ENCODE measurements at regions not wholly inside any gene's neighbourhood (a gene's known extent, or its start where the extent isn't known, plus 50 kb on each side); places are given as distances from the start of the nearest gene placed in this dataset.

GRCh38 chr12:107485731-107486130 is 199.9 kb upstream of the PWP1 start:
- Histone ChIP-seq H3K27ac (ENCODE audit: low read depth in 2 of 2, low read length in 2 of 2) (no peak overlapping the region), H3K9ac (ENCODE audit: low read depth in 1 of 2, low read length in 2 of 2) (no peak overlapping the region), H3K36me3 (ENCODE audit: control insufficient read depth in 2 of 2, insufficient read depth in 2 of 2, low read length in 2 of 2) (no peaks in the 10 kb centered on the region), H3K9me3 (ENCODE audit: control insufficient read depth in 2 of 2, low read length in 2 of 2) (no peaks in the 10 kb centered on the region), H3K4me3 (ENCODE audit: low read length in 2 of 2) (no peak overlapping the region), H3K27me3 (ENCODE audit: control insufficient read depth in 2 of 2, insufficient read depth in 2 of 2, low read length in 2 of 2) (no peaks in the 10 kb centered on the region), H3K4me1 (ENCODE audit: control insufficient read depth in 2 of 2, insufficient read depth in 2 of 2, low read length in 2 of 2) (no peaks in the 10 kb centered on the region)

- Histone ChIP-seq H3K4me1 (ENCODE audit: control insufficient read depth in 2 of 2, insufficient read depth in 2 of 2, low read length in 2 of 2) (no peaks in the 10 kb centered on the region), H3K9ac (ENCODE audit: low read depth in 1 of 2, low read length in 2 of 2) (no peak overlapping the region), H3K36me3 (ENCODE audit: control insufficient read depth in 2 of 2, insufficient read depth in 2 of 2, low read length in 2 of 2) (no peaks in the 10 kb centered on the region), H3K27ac (ENCODE audit: low read depth in 2 of 2, low read length in 2 of 2) (no peak overlapping the region), H3K4me3 (ENCODE audit: low read length in 2 of 2) (no peak overlapping the region), H3K27me3 (ENCODE audit: control insufficient read depth in 2 of 2, insufficient read depth in 2 of 2, low read length in 2 of 2) (no peaks in the 10 kb centered on the region), H3K9me3 (ENCODE audit: control insufficient read depth in 2 of 2, low read length in 2 of 2) (no peaks in the 10 kb centered on the region)
Observed at GRCh38 chr12:107486140-107486892, 199.3 kb upstream of the PWP1 start.

GRCh38 chr12:107487011-107487680 is 198.5 kb upstream of the PWP1 start:
- no peaks in the 10 kb centered on the region for H3K36me3 ChIP-seq (ENCODE audit: control insufficient read depth in 2 of 2, insufficient read depth in 2 of 2, low read length in 2 of 2)
- peaks cover under 1% of the 10 kb centered on the region in 2 donors for H3K4me1 ChIP-seq (ENCODE audit: control insufficient read depth in 2 of 2, insufficient read depth in 2 of 2, low read length in 2 of 2)
- H3K9me3 ChIP-seq (ENCODE audit: control insufficient read depth in 2 of 2, low read length in 2 of 2) = no peaks in the 10 kb centered on the region
- H3K9ac ChIP-seq (ENCODE audit: low read depth in 1 of 2, low read length in 2 of 2) = no peak overlapping the region
- H3K4me3 ChIP-seq (ENCODE audit: low read length in 2 of 2) = no peak overlapping the region
- no peaks in the 10 kb centered on the region for H3K27me3 ChIP-seq (ENCODE audit: control insufficient read depth in 2 of 2, insufficient read depth in 2 of 2, low read length in 2 of 2)
- no peak overlapping the region for H3K27ac ChIP-seq (ENCODE audit: low read depth in 2 of 2, low read length in 2 of 2)

- no peak overlapping the region for H3K27ac ChIP-seq (ENCODE audit: low read depth in 2 of 2, low read length in 2 of 2)
- H3K9ac ChIP-seq (ENCODE audit: low read depth in 1 of 2, low read length in 2 of 2) = no peak overlapping the region
- H3K4me1 ChIP-seq (ENCODE audit: control insufficient read depth in 2 of 2, insufficient read depth in 2 of 2, low read length in 2 of 2) = peaks cover 6 to 12% of the 10 kb centered on the region in 2 donors
- H3K4me3 ChIP-seq (ENCODE audit: low read length in 2 of 2) = no peak overlapping the region
- H3K27me3 ChIP-seq (ENCODE audit: control insufficient read depth in 2 of 2, insufficient read depth in 2 of 2, low read length in 2 of 2) = no peaks in the 10 kb centered on the region
- H3K9me3 ChIP-seq (ENCODE audit: control insufficient read depth in 2 of 2, low read length in 2 of 2) = no peaks in the 10 kb centered on the region
- no peaks in the 10 kb centered on the region for H3K36me3 ChIP-seq (ENCODE audit: control insufficient read depth in 2 of 2, insufficient read depth in 2 of 2, low read length in 2 of 2)
Observed at GRCh38 chr12:107488666-107489065, 196.9 kb upstream of the PWP1 start.

GRCh38 chr12:107490010-107490409 is 195.6 kb upstream of the PWP1 start:
- Histone ChIP-seq H3K36me3 (ENCODE audit: control insufficient read depth in 2 of 2, insufficient read depth in 2 of 2, low read length in 2 of 2) (no peaks in the 10 kb centered on the region), H3K9me3 (ENCODE audit: control insufficient read depth in 2 of 2, low read length in 2 of 2) (no peaks in the 10 kb centered on the region), H3K27me3 (ENCODE audit: control insufficient read depth in 2 of 2, insufficient read depth in 2 of 2, low read length in 2 of 2) (no peaks in the 10 kb centered on the region), H3K4me1 (ENCODE audit: control insufficient read depth in 2 of 2, insufficient read depth in 2 of 2, low read length in 2 of 2) (peaks cover 6 to 12% of the 10 kb centered on the region in 2 donors), H3K27ac (ENCODE audit: low read depth in 2 of 2, low read length in 2 of 2) (no peak overlapping the region), H3K9ac (ENCODE audit: low read depth in 1 of 2, low read length in 2 of 2) (no peak overlapping the region), H3K4me3 (ENCODE audit: low read length in 2 of 2) (no peak overlapping the region)

GRCh38 chr12:107491856-107492255 is 193.7 kb upstream of the PWP1 start:
- H3K27ac ChIP-seq (ENCODE audit: low read depth in 2 of 2, low read length in 2 of 2) = peak overlapping the region; percentile 34 to 60
- no peaks in the 10 kb centered on the region for H3K9me3 ChIP-seq (ENCODE audit: control insufficient read depth in 2 of 2, low read length in 2 of 2)
- H3K36me3 ChIP-seq (ENCODE audit: control insufficient read depth in 2 of 2, insufficient read depth in 2 of 2, low read length in 2 of 2) = no peaks in the 10 kb centered on the region
- H3K4me1 ChIP-seq (ENCODE audit: control insufficient read depth in 2 of 2, insufficient read depth in 2 of 2, low read length in 2 of 2) = peaks cover 6 to 12% of the 10 kb centered on the region in 2 donors
- no peaks in the 10 kb centered on the region for H3K27me3 ChIP-seq (ENCODE audit: control insufficient read depth in 2 of 2, insufficient read depth in 2 of 2, low read length in 2 of 2)
- H3K4me3 ChIP-seq (ENCODE audit: low read length in 2 of 2) = no peak overlapping the region
- H3K9ac ChIP-seq (ENCODE audit: low read depth in 1 of 2, low read length in 2 of 2) = no peak overlapping the region

- Histone ChIP-seq H3K4me3 (ENCODE audit: low read length in 2 of 2) (no peak overlapping the region), H3K36me3 (ENCODE audit: control insufficient read depth in 2 of 2, insufficient read depth in 2 of 2, low read length in 2 of 2) (no peaks in the 10 kb centered on the region), H3K9me3 (ENCODE audit: control insufficient read depth in 2 of 2, low read length in 2 of 2) (no peaks in the 10 kb centered on the region), H3K9ac (ENCODE audit: low read depth in 1 of 2, low read length in 2 of 2) (no peak overlapping the region), H3K4me1 (ENCODE audit: control insufficient read depth in 2 of 2, insufficient read depth in 2 of 2, low read length in 2 of 2) (peaks cover 6 to 12% of the 10 kb centered on the region in 2 donors), H3K27me3 (ENCODE audit: control insufficient read depth in 2 of 2, insufficient read depth in 2 of 2, low read length in 2 of 2) (no peaks in the 10 kb centered on the region), H3K27ac (ENCODE audit: low read depth in 2 of 2, low read length in 2 of 2) (peak overlapping the region; percentile 34 to 60)
Observed at GRCh38 chr12:107492393-107493134, 193.0 kb upstream of the PWP1 start.

GRCh38 chr12:107493135-107493494 is 192.5 kb upstream of the PWP1 start:
- Histone ChIP-seq H3K9ac (ENCODE audit: low read depth in 1 of 2, low read length in 2 of 2) (no peak overlapping the region), H3K4me1 (ENCODE audit: control insufficient read depth in 2 of 2, insufficient read depth in 2 of 2, low read length in 2 of 2) (peaks cover 6 to 12% of the 10 kb centered on the region in 2 donors)

GRCh38 chr12:107493666-107494065 is 191.9 kb upstream of the PWP1 start:
- Histone ChIP-seq H3K4me3 (ENCODE audit: low read length in 2 of 2) (no peak overlapping the region), H3K9ac (ENCODE audit: low read depth in 1 of 2, low read length in 2 of 2) (no peak overlapping the region), H3K27ac (ENCODE audit: low read depth in 2 of 2, low read length in 2 of 2) (no peak overlapping the region), H3K27me3 (ENCODE audit: control insufficient read depth in 2 of 2, insufficient read depth in 2 of 2, low read length in 2 of 2) (no peaks in the 10 kb centered on the region), H3K4me1 (ENCODE audit: control insufficient read depth in 2 of 2, insufficient read depth in 2 of 2, low read length in 2 of 2) (peaks cover 6 to 12% of the 10 kb centered on the region in 2 donors), H3K9me3 (ENCODE audit: control insufficient read depth in 2 of 2, low read length in 2 of 2) (no peaks in the 10 kb centered on the region), H3K36me3 (ENCODE audit: control insufficient read depth in 2 of 2, insufficient read depth in 2 of 2, low read length in 2 of 2) (no peaks in the 10 kb centered on the region)

More at GRCh38 chr12:107493135-107493494, 192.5 kb upstream of the PWP1 start:
- Histone ChIP-seq H3K27ac (ENCODE audit: low read depth in 2 of 2, low read length in 2 of 2) (peak overlapping the region; percentile 23 to 58), H3K4me3 (ENCODE audit: low read length in 2 of 2) (no peak overlapping the region), H3K9me3 (ENCODE audit: control insufficient read depth in 2 of 2, low read length in 2 of 2) (no peaks in the 10 kb centered on the region), H3K36me3 (ENCODE audit: control insufficient read depth in 2 of 2, insufficient read depth in 2 of 2, low read length in 2 of 2) (no peaks in the 10 kb centered on the region), H3K27me3 (ENCODE audit: control insufficient read depth in 2 of 2, insufficient read depth in 2 of 2, low read length in 2 of 2) (no peaks in the 10 kb centered on the region)

GRCh38 chr12:107494331-107494730 is 191.3 kb upstream of the PWP1 start:
- Histone ChIP-seq H3K4me3 (ENCODE audit: low read length in 2 of 2) (no peak overlapping the region), H3K9me3 (ENCODE audit: control insufficient read depth in 2 of 2, low read length in 2 of 2) (no peaks in the 10 kb centered on the region), H3K36me3 (ENCODE audit: control insufficient read depth in 2 of 2, insufficient read depth in 2 of 2, low read length in 2 of 2) (no peaks in the 10 kb centered on the region), H3K27me3 (ENCODE audit: control insufficient read depth in 2 of 2, insufficient read depth in 2 of 2, low read length in 2 of 2) (no peaks in the 10 kb centered on the region), H3K9ac (ENCODE audit: low read depth in 1 of 2, low read length in 2 of 2) (no peak overlapping the region), H3K4me1 (ENCODE audit: control insufficient read depth in 2 of 2, insufficient read depth in 2 of 2, low read length in 2 of 2) (peaks cover 6 to 12% of the 10 kb centered on the region in 2 donors), H3K27ac (ENCODE audit: low read depth in 2 of 2, low read length in 2 of 2) (no peak overlapping the region)

All from mucosa of rectum (tissue), 2 donors.